ENCODE measurements at regions not wholly inside any gene's neighbourhood (a gene's known extent, or its start where the extent isn't known, plus 50 kb on each side); places are given as distances from the start of the nearest gene placed in this dataset.

- no peaks in the 10 kb centered on the region for H3K79me2 ChIP-seq (ENCODE audit: insufficient read depth, low read length)
- H3K27ac ChIP-seq (ENCODE audit: low read depth, low read length): no peak overlapping the region
- no peak for DNase-seq (ENCODE audit: low read depth, low spot score)
- no peaks in the 10 kb centered on the region for H4K20me1 ChIP-seq (ENCODE audit: insufficient read depth)
- TF ChIP-seq ATF3 (IDR thresholded peaks at IDR 0.05) (no peak), POLR2A (IDR thresholded peaks at IDR 0.05; ENCODE audit: borderline replicate concordance, extremely low read depth, insufficient read depth, insufficient read length) (no peak), SRF (IDR thresholded peaks at IDR 0.05; ENCODE audit: low read depth) (no peak), CTCF (IDR thresholded peaks at IDR 0.05 in 2 of 3, conservative IDR thresholded peaks at IDR 0.05 in 1 of 3; ENCODE audit: borderline replicate concordance in 1 of 3, insufficient read depth in 1 of 3, low read depth in 2 of 3, low read length in 2 of 3) (no peak), EZH2phosphoT487 (IDR thresholded peaks at IDR 0.05; ENCODE audit: borderline replicate concordance) (no peak), RAD21 (IDR thresholded peaks at IDR 0.05; ENCODE audit: low read depth) (no peak), SIN3A (IDR thresholded peaks at IDR 0.05; ENCODE audit: low read depth) (no peak), EGR1 (IDR thresholded peaks at IDR 0.05; ENCODE audit: low read depth) (no peak), YY1 (IDR thresholded peaks at IDR 0.05; ENCODE audit: extremely low read depth, insufficient replicate concordance, low read depth, low read length) (no peak), CBX3 (IDR thresholded peaks at IDR 0.05; ENCODE audit: low read depth) (no peak)
- H3K4me2 ChIP-seq (ENCODE audit: low read length): no peak overlapping the region
- intact Hi-C loops (cut with micrococcal nuclease): no loop called here
- ChIA-PET RAD21 (ENCODE audit: low non-redundant PET in 1 of 2, low total read pairs in 2 of 2, uncharacterized antibody in 2 of 2, unreplicated experiment in 2 of 2) (no interaction called here), POLR2A (no interaction called here), CTCF (no interaction called here)
- H3K9me3 ChIP-seq (ENCODE audit: control insufficient read depth in 1 of 2, insufficient read depth in 1 of 2, low read depth in 1 of 2, low read length in 2 of 2): no peaks in the 10 kb centered on the region
- H3K4me1 ChIP-seq (ENCODE audit: control insufficient read depth in 1 of 2, insufficient read depth in 2 of 2, low read length in 2 of 2): no peaks in the 10 kb centered on the region
- no peak for ATAC-seq
- H3K27me3 ChIP-seq (ENCODE audit: insufficient read depth, low read length): no peaks in the 10 kb centered on the region
- H2AFZ ChIP-seq (ENCODE audit: low read depth, low read length, poor library complexity, severe bottlenecking): no peak overlapping the region
- no TSS peak for BruUV-seq (replicated peaks)
- no peaks in the 10 kb centered on the region for H3K9me2 ChIP-seq (ENCODE audit: insufficient read depth)
- H3K4me3 ChIP-seq (replicated peaks in 1 of 2; ENCODE audit: low read depth in 1 of 2, low read length in 2 of 2): no peak overlapping the region
- no peaks in the 10 kb centered on the region for H3K36me3 ChIP-seq (ENCODE audit: control insufficient read depth in 1 of 2, insufficient read depth in 2 of 2, low read length in 2 of 2)
- H3K9ac ChIP-seq (ENCODE audit: low read length): no peak overlapping the region
Measured at GRCh38 chr12:61250303-61250702, 1009.9 kb upstream of the USP15 start.

GRCh38 chr12:61251076-61251475 lies 1009.1 kb upstream of the USP15 start:
- ChIA-PET CTCF (no interaction called here), RAD21 (ENCODE audit: low non-redundant PET in 1 of 2, low total read pairs in 2 of 2, uncharacterized antibody in 2 of 2, unreplicated experiment in 2 of 2) (no interaction called here), POLR2A (no interaction called here)
- no peak for TF ChIP-seq MAX (IDR thresholded peaks at IDR 0.05)
- no peak for ATAC-seq
- DNase-seq (ENCODE audit: low read depth, low spot score): no peak
- H3K9ac ChIP-seq (ENCODE audit: low read length): no peak overlapping the region
- H3K4me3 ChIP-seq (replicated peaks in 1 of 2; ENCODE audit: low read depth in 1 of 2, low read length in 2 of 2): no peak overlapping the region
- no peak overlapping the region for H3K27ac ChIP-seq (ENCODE audit: low read depth, low read length)
- H3K4me2 ChIP-seq (ENCODE audit: low read length): no peak overlapping the region
- no peaks in the 10 kb centered on the region for H3K36me3 ChIP-seq (ENCODE audit: control insufficient read depth in 1 of 2, insufficient read depth in 2 of 2, low read length in 2 of 2)
- H3K4me1 ChIP-seq (ENCODE audit: control insufficient read depth in 1 of 2, insufficient read depth in 2 of 2, low read length in 2 of 2): no peaks in the 10 kb centered on the region
- intact Hi-C loops (cut with micrococcal nuclease): no loop called here
- H3K9me2 ChIP-seq (ENCODE audit: insufficient read depth): no peaks in the 10 kb centered on the region
- BruUV-seq (replicated peaks): no TSS peak
- no peaks in the 10 kb centered on the region for H3K27me3 ChIP-seq (ENCODE audit: insufficient read depth, low read length)
- no peaks in the 10 kb centered on the region for H3K79me2 ChIP-seq (ENCODE audit: insufficient read depth, low read length)
- no peaks in the 10 kb centered on the region for H4K20me1 ChIP-seq (ENCODE audit: insufficient read depth)
- no peaks in the 10 kb centered on the region for H3K9me3 ChIP-seq (ENCODE audit: control insufficient read depth in 1 of 2, insufficient read depth in 1 of 2, low read depth in 1 of 2, low read length in 2 of 2)
- H2AFZ ChIP-seq (ENCODE audit: low read depth, low read length, poor library complexity, severe bottlenecking): no peak overlapping the region
